ENCODE measurements at regions not wholly inside any gene's neighbourhood (a gene's known extent, or its start where the extent isn't known, plus 50 kb on each side); places are given as distances from the start of the nearest gene placed in this dataset.

- Histone ChIP-seq H4K91ac (ENCODE audit: insufficient read depth, low read depth, low read length) (no peak overlapping the region), H2BK5ac (ENCODE audit: low read depth, low read length, poor library complexity, severe bottlenecking) (no peak overlapping the region), H3K4me2 (ENCODE audit: low read depth, low read length) (no peak overlapping the region), H4K20me1 (ENCODE audit: insufficient read depth, low read length) (no peaks in the 10 kb centered on the region), H2BK15ac (ENCODE audit: low read depth, low read length) (no peak overlapping the region), H3K56ac (ENCODE audit: extremely low read depth, insufficient read depth, low read length) (no peak overlapping the region), H3K27ac (ENCODE audit: insufficient read depth, low read length) (no peak overlapping the region), H3K23ac (ENCODE audit: low read depth, low read length) (no peak overlapping the region), H4K8ac (ENCODE audit: low read depth in 2 of 2, low read length in 2 of 2) (no peak overlapping the region), H3K9me1 (ENCODE audit: insufficient read depth, low read length) (no peaks in the 10 kb centered on the region), H3K9ac (ENCODE audit: low read depth, low read length) (no peak overlapping the region), H4K5ac (ENCODE audit: low read depth, low read length) (no peak overlapping the region), H3K36me3 (ENCODE audit: control insufficient read depth, insufficient read depth, low read length) (no peaks in the 10 kb centered on the region), H3K4me3 (ENCODE audit: insufficient read depth, low read depth, low read length) (no peak overlapping the region), H3K4me1 (ENCODE audit: control insufficient read depth, insufficient read depth, low read length) (no peaks in the 10 kb centered on the region), H3K79me1 (ENCODE audit: low read depth in 1 of 2, low read length in 2 of 2) (no peaks in the 10 kb centered on the region), H3K18ac (ENCODE audit: low read depth, low read length) (no peak overlapping the region), H3K14ac (replicated peaks; ENCODE audit: low read depth, low read length) (no peak overlapping the region), H2BK120ac (ENCODE audit: low read depth, low read length) (no peak overlapping the region), H3K4ac (ENCODE audit: low read depth, low read length) (no peak overlapping the region), H2AK5ac (ENCODE audit: low read depth, low read length) (no peak overlapping the region), H2AFZ (replicated peaks; ENCODE audit: low read length, poor library complexity) (no peak overlapping the region), H2AK9ac (replicated peaks; ENCODE audit: low read depth, low read length, poor library complexity) (no peak overlapping the region), H3K27me3 (ENCODE audit: control insufficient read depth, insufficient read depth, low read length) (no peaks in the 10 kb centered on the region), H3K9me3 (ENCODE audit: control insufficient read depth, insufficient read depth, low read length) (peaks cover 7% of the 10 kb centered on the region), H2BK20ac (ENCODE audit: low read depth, low read length) (no peak overlapping the region)
- ChIA-PET CTCF (interaction anchor here (0.8 kb wide), 1 partner anchor 60 kb away, joined by 3 read pairs; no protein-coding TSS in a partner anchor), POLR2A (ENCODE audit: unreplicated experiment) (no interaction called here)
- TF ChIP-seq MAFK (IDR thresholded peaks at IDR 0.05; ENCODE audit: low read depth, low read length) (no peak), POLR2A (IDR thresholded peaks at IDR 0.05; ENCODE audit: low read depth, low read length) (no peak), SMC3 (IDR thresholded peaks at IDR 0.05; ENCODE audit: low read depth, low read length) (no peak), FOS (IDR thresholded peaks at IDR 0.05; ENCODE audit: low read depth, low read length) (no peak), RFX5 (IDR thresholded peaks at IDR 0.05; ENCODE audit: low read depth, low read length) (no peak), RCOR1 (IDR thresholded peaks at IDR 0.05; ENCODE audit: insufficient replicate concordance, low read length) (no peak), CTCF (conservative IDR thresholded peaks at IDR 0.05; ENCODE audit: low read depth, low read length) (no peak), MAZ (IDR thresholded peaks at IDR 0.05; ENCODE audit: borderline replicate concordance, low read depth, low read length) (no peak), RAD21 (IDR thresholded peaks at IDR 0.05; ENCODE audit: low read length) (no peak), ELK1 (IDR thresholded peaks at IDR 0.05; ENCODE audit: borderline replicate concordance, low read depth, low read length) (no peak), USF2 (IDR thresholded peaks at IDR 0.05; ENCODE audit: low read depth, low read length) (no peak), NFE2L2 (IDR thresholded peaks at IDR 0.05; ENCODE audit: low read depth, low read length) (no peak), CHD1 (IDR thresholded peaks at IDR 0.05; ENCODE audit: low read depth, low read length) (no peak), MXI1 (IDR thresholded peaks at IDR 0.05; ENCODE audit: borderline replicate concordance, low read depth, low read length) (no peak), CEBPB (IDR thresholded peaks at IDR 0.05; ENCODE audit: low read depth, low read length) (no peak), BHLHE40 (IDR thresholded peaks at IDR 0.05; ENCODE audit: low read depth, low read length) (no peak)
- no TSS peak for BruUV-seq (replicated peaks)
- in situ Hi-C loops (cut with MboI; ENCODE audit: low sequenced_read_pairs): no loop called here
- no peak for ATAC-seq (ENCODE audit: low read depth)
- intact Hi-C loops (cut with micrococcal nuclease): no loop called here
- dilution Hi-C loops (cut with HindIII; ENCODE audit: low sequenced_read_pairs, unreplicated experiment): no loop called here
- no peak for DNase-seq
- WGBS, 2 experiments (ENCODE audit: extremely low coverage in 2 of 2, insufficient read length in 1 of 2): no CpG with 5 or more reads among the region's 1 CpG
These were observed 1081.0 kb downstream of the TMTC2 start for GRCh38 chr12:83767723-83768122.

Data from IMR-90 (cell line).